OCI-LY1 (cell line): ENCODE measurements at regions not wholly inside any gene's neighbourhood (a gene's known extent, or its start where the extent isn't known, plus 50 kb on each side); places are given as distances from the start of the nearest gene placed in this dataset.

Experiments
- H2AFZ ChIP-seq: fragments of 200-600 bp; sonication (generic), shearing (Covaris generic); 2 replicates; pipeline ENCODE4 v1.6.0; 2014; ENCODE audit warnings: antibody characterized with exemption, mild to moderate bottlenecking, low read length
- H3F3A ChIP-seq: fragments of 200-600 bp; sonication (generic), shearing (Covaris generic); 2 replicates; pipeline ENCODE4 v1.6.0; 2014; ENCODE audit warnings: mild to moderate bottlenecking, antibody characterized with exemption, low read length, moderate library complexity; ENCODE audit not compliant: insufficient read depth
- H3K27ac ChIP-seq: fragments of 200-600 bp; sonication (generic); 2 replicates; pipeline ENCODE4 v1.5.1; 2014; ENCODE audit warnings: low read length, mixed run types, mild to moderate bottlenecking, low read depth; ENCODE audit not compliant: poor library complexity, severe bottlenecking
- H3K27me3 ChIP-seq: fragments of 200-600 bp; sonication (generic); 2 replicates; pipeline ENCODE4 v1.6.0; 2014; ENCODE audit warnings: antibody characterized with exemption, mild to moderate bottlenecking, low read length, moderate library complexity; ENCODE audit not compliant: insufficient read depth
- H3K36me3 ChIP-seq: fragments of 200-600 bp; sonication (generic); 2 replicates; pipeline ENCODE4 v1.6.1; 2014; ENCODE audit warnings: mild to moderate bottlenecking, antibody characterized with exemption, low read length, moderate library complexity, mixed read lengths; ENCODE audit not compliant: insufficient read depth
- H3K4me1 ChIP-seq: fragments of 200-600 bp; sonication (generic); 2 replicates; pipeline ENCODE4 v1.5.1; 2014; ENCODE audit warnings: mild to moderate bottlenecking, low read length, moderate library complexity; ENCODE audit not compliant: insufficient read depth, severe bottlenecking
- H3K4me2 ChIP-seq: fragments of 200-600 bp; sonication (generic), shearing (Covaris generic); 2 replicates; pipeline ENCODE4 v1.6.1; 2014; ENCODE audit warnings: low read length
- H3K4me3 ChIP-seq: fragments of 200-600 bp; sonication (generic); 2 replicates; pipeline ENCODE4 v1.5.1; 2014; ENCODE audit warnings: low read length, low read depth, mild to moderate bottlenecking, mixed read lengths; ENCODE audit not compliant: poor library complexity, severe bottlenecking
- H3K79me2 ChIP-seq: fragments of 200-600 bp; shearing (Covaris generic); 2 replicates; pipeline ENCODE4 v1.6.1; 2016; ENCODE audit warnings: mixed run types, low read length, mixed read lengths; ENCODE audit not compliant: insufficient read depth
- H3K9ac ChIP-seq: fragments of 200-600 bp; sonication (generic), shearing (Covaris generic); 2 replicates; pipeline ENCODE4 v1.6.1; 2014; ENCODE audit warnings: mild to moderate bottlenecking, low read length, mixed read lengths
- H3K9me2 ChIP-seq: fragments of 200-600 bp; sonication (generic), shearing (Covaris generic); 2 replicates; pipeline ENCODE4 v1.6.1; 2014; ENCODE audit warnings: low read depth, mild to moderate bottlenecking, low read length, mixed read lengths
- H3K9me3 ChIP-seq: fragments of 200-600 bp; shearing (Covaris generic); 2 replicates; pipeline ENCODE4 v1.6.1; 2014; ENCODE audit warnings: low read length, mixed read lengths
- H4K20me1 ChIP-seq: fragments of 200-600 bp; sonication (generic), shearing (Covaris generic); 2 replicates; pipeline ENCODE4 v1.6.0; 2016; ENCODE audit warnings: mild to moderate bottlenecking, low read length; ENCODE audit not compliant: insufficient read depth
- CTCF ChIP-seq: fragments of 200-600 bp; sonication (generic), shearing (Covaris generic); IDR thresholded peaks from 2 replicates; pipeline ENCODE4 v1.5.1; 2017; ENCODE audit warnings: mild to moderate bottlenecking, antibody characterized with exemption, low read length, moderate library complexity, mixed read lengths
- EZH2 ChIP-seq: fragments of 200-600 bp; sonication (generic), shearing (Covaris generic); IDR thresholded peaks from 2 replicates; pipeline ENCODE4 v1.8.0; 2017; ENCODE audit warnings: borderline replicate concordance, mixed run types, mild to moderate bottlenecking, antibody characterized with exemption, low read length, moderate library complexity, mixed read lengths

DNA sequence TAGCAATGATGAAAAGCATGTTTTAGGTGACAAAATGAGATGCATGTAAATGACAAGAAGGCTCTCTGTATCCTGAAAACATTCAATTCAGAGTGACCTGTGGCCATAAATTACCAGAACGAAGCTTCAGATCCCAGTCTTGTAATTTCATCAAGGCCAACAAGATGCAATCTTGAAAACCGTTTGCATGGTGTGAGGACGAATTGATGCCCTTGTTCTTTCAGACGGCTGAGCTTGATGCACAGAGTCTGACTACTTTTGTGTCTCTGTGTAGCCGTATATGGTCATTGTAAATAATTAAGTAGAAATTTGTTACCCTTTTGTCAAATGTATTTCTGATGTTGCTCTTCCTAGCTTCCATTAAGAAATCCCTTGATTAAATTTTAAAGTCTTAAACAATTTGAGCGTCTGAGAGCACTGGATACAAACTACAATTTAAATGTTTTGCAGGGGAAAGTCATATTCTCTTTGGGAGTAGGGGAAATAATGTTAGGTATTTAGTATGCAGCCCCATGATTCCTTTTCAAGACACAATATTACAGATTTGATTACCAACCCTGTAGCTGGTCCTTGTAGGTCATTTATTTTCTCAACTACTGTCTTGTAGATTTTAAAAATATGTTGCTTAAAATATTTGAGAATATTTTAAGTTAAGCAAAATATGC lies 125.8 kb upstream of the PCDH9 start:
- peak overlapping the region; percentile 5; the same call in 1 of the 2 replicates for H2AFZ ChIP-seq
- no peak overlapping the region for H3K9ac ChIP-seq
- H3K27me3 ChIP-seq = no peaks in the 10 kb centered on the region

DNA sequence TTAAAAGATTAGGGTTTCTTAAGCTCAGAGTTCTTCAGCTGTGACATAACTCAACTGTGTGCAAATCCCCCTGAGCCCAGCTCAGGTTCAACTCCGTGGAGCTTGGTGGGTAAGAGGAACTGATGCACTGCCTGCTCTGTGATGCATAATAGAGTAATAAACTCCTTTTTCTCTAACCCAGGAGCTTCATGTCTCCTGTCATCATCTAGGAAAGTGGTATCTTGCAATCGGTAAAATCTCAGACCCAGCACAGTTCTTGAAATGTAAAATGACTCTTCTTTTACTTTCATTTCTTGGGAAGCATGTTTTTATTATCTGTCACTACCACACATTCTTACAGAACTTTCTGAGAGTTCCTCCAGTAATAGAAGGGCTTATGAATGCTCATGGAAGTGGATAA lies 123.8 kb upstream of the PCDH9 start:
- peak overlapping the region; percentile 8; the same call in 1 of the 2 replicates for H3K4me2 ChIP-seq
- H3K79me2 ChIP-seq = no peaks in the 10 kb centered on the region
- H3F3A ChIP-seq = no peaks in the 10 kb centered on the region
- H3K9ac ChIP-seq = no peak overlapping the region
- H3K4me3 ChIP-seq = no peak overlapping the region
- H3K27me3 ChIP-seq = no peaks in the 10 kb centered on the region
- no peaks in the 10 kb centered on the region for H4K20me1 ChIP-seq
- TF ChIP-seq EZH2 (no peak), CTCF (no peak)
- H3K4me1 ChIP-seq = peaks cover 7% of the 10 kb centered on the region
- H2AFZ ChIP-seq = no peak overlapping the region
- H3K9me2 ChIP-seq = no peaks in the 10 kb centered on the region
- H3K36me3 ChIP-seq = no peaks in the 10 kb centered on the region
- H3K9me3 ChIP-seq = no peaks in the 10 kb centered on the region
- H3K27ac ChIP-seq = no peak overlapping the region

More for the DNA sequence above, 125.8 kb upstream of the PCDH9 start:
- H3K4me3 ChIP-seq = no peak overlapping the region
- H4K20me1 ChIP-seq = no peaks in the 10 kb centered on the region
- H3K4me1 ChIP-seq = peaks cover 7% of the 10 kb centered on the region
- H3F3A ChIP-seq = no peaks in the 10 kb centered on the region
- no peaks in the 10 kb centered on the region for H3K79me2 ChIP-seq
- H3K27ac ChIP-seq = no peak overlapping the region
- no peaks in the 10 kb centered on the region for H3K9me3 ChIP-seq
- H3K9me2 ChIP-seq = no peaks in the 10 kb centered on the region
- H3K4me2 ChIP-seq = no peak overlapping the region
- TF ChIP-seq CTCF (no peak), EZH2 (no peak)
- no peaks in the 10 kb centered on the region for H3K36me3 ChIP-seq

DNA sequence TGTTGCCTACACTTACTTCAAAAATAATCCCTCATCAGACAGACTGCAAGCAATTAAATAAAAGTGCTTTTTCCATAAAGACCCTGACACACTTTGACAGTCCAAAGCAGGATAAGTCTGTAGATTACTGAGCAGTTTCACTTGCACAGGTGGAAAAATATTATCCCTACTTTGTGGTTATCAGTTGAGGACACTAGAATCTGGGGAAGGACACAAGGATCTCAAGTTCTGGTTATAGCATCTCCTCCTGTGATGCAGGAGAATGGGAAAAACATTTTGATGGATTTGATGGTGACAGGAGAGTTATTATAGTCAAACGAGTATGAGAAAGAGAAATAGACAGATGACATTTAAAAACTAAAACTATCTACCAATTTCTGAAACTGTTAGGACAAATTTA lies 122.9 kb upstream of the PCDH9 start:
- TF ChIP-seq CTCF = no peak
- TF ChIP-seq EZH2 = no peak
- no peak overlapping the region for H2AFZ ChIP-seq

More for the DNA sequence above, 122.9 kb upstream of the PCDH9 start:
- Histone ChIP-seq H3K27me3 (no peaks in the 10 kb centered on the region), H3F3A (no peaks in the 10 kb centered on the region), H4K20me1 (no peaks in the 10 kb centered on the region), H3K4me3 (no peak overlapping the region), H3K9me2 (no peaks in the 10 kb centered on the region), H3K27ac (no peak overlapping the region), H3K4me1 (peaks cover 7% of the 10 kb centered on the region), H3K36me3 (no peaks in the 10 kb centered on the region), H3K9ac (no peak overlapping the region), H3K4me2 (no peak overlapping the region), H3K79me2 (no peaks in the 10 kb centered on the region), H3K9me3 (no peaks in the 10 kb centered on the region)
